HG02981 (cell line): ENCODE measurements at regions not wholly inside any gene's neighbourhood (a gene's known extent, or its start where the extent isn't known, plus 50 kb on each side); places are given as distances from the start of the nearest gene placed in this dataset.

ENCODE experiments used
- ATAC-seq: cut with Tn5 transposase; IDR thresholded peaks from one replicate; pipeline ENCODE4 v1.9.1; 2021; ENCODE audit warnings: mild to moderate bottlenecking, moderate library complexity; ENCODE audit not compliant: unreplicated experiment

DNA sequence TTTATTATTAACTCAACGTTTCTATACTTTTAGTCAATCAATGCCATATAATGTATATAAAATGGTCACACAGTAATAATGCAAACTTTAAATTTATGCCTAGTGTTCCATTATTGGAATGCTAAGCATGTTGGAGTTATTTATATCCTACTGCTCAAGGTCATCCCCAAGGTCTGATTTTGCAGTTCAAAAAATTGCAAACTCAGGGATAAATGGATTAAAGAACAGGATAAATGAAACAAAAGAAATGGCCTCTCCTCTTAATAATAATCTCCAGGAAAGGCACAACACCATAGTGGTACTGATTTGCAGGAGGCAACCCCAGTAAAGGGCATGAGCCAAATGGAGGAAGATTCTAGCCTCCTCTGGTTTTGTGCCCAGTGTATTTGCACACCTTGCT is 436.4 kb downstream of the EPHA4 start:
- no peak for ATAC-seq

GRCh38 chr2:221137385-221137784 is 434.7 kb downstream of the EPHA4 start:
- ATAC-seq: no peak

DNA sequence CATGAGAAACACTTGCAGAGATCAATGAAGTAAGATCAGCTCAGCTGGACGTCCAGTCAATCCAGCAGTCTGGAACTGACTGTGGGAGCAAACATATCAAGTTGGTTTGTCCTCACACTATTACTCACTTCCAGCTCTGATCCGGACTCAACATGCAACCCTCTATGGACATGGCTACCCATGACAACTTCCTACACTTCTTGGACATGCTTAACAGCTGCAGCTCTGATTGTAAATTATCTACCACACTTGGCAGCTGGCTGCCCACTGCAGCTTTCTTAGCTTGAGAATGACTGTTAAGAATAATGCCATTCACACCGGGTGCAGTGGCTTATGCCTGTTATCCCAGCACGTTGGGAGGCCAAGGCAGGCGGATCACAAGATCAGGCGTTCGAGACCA is 429.8 kb downstream of the EPHA4 start:
- ATAC-seq: no peak

GRCh38 chr2:221143231-221143630 is 428.9 kb downstream of the EPHA4 start:
- ATAC-seq: no peak

DNA sequence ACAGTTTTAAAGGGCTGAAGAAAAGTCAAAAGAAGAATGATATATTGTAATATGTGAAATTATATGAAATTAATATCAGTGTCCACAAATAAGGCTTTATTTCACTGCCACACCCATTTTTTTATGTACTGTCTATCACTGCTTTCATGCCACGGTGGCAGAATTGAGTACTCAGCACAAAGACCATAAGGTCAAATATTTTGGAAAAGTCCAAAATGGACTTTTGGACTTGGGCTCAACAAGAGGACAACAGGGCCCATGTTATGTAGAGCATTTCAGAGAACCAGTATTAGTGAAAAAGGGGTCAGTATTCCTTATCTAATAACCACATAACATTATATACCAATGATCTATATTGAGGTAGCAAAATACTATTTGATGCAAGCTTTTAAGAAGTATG is 427.2 kb downstream of the EPHA4 start:
- no peak for ATAC-seq

DNA sequence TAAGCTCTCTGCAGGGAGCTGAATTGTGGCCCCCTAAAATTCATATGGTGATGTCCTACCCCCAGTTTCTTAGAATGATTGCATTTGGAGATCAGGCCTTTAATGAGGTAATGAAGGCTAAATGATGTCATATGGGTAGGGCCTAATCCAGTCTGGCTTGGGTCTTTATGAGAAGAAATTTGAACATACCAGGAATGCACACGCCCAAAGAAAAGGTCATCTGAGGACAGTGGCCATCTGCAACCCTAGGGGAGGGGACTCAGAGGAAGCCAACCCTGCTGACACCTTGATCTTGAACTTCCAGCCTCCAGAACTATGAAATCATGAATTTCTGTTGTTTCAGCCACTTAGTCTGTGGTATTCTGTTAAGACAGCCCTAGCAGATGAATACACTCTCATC is 426.7 kb downstream of the EPHA4 start:
- no peak for ATAC-seq

DNA sequence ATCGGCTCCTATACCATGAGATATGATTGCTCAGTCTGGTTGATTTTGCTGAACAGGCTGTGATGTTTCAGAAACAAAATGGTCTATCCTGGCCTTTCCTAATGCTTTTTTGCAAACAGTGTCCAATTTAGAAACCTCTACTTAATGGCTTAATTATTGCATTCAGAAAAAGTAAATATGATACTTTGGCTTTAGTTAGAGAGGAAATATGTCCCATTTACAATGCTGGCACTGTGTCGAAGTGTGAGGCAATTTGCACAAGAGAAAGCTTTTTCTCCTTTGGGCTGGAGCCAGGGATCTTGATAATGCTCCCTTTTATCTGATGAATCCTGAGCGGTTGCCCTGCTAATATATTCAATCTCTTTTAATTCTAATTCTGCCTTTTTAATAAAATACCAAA is 418.9 kb downstream of the EPHA4 start:
- no peak for ATAC-seq

- no peak for ATAC-seq
These were observed 417.9 kb downstream of the EPHA4 start for GRCh38 chr2:221154176-221154575.

DNA sequence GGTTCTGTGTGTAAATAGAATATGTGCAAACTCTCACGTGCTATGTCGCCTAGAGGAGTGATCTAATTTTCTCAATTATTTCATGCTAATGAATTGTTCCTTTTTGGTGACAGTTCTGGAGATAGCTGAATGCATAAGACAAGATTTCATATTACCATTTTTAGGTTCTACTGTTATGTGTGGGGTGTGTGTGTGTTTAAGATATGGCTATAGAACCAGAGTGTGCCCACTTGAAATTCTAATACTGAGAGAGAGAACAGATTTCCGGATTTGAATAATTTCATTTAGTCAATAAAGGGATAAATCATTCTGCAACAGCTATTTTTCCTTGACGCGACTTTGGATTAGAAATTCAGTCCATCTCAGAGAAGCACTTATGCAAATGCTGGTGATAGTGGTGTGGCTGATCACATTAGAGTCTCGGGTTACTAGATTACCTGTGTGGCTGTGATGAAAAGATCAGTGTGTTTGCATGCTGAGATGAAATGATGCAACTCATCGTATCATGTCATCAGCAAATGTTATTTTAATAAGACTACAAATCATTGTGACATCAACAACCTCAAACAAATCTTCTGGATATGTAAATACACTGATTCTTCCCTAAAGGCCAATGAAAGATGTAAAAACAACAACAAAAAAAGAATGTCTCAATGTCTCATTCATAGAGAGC is 415.9 kb downstream of the EPHA4 start:
- no peak for ATAC-seq

GRCh38 chr2:221161186-221161585 is 410.9 kb downstream of the EPHA4 start:
- ATAC-seq: no peak

DNA sequence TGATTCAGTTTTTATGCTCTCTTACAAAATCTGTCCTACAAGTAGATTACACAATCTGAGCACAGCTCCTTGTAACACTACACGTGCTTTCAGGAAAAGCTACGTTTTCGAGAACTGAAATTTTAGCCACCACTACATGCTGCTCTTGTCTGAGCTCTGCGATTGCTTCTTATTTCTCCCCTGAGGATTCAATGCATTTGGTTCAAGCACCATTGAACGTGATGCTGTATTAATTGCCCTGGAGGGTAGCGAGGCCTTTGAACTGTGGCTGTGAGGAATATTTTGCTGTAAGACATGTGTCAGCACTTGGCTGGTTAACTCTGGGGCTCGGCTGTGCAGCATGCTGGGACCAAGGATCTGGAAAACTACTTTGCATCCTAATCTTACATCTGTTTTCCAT is 405.8 kb downstream of the EPHA4 start:
- no peak for ATAC-seq

GRCh38 chr2:221167561-221167960 is 404.5 kb downstream of the EPHA4 start:
- ATAC-seq: no peak

GRCh38 chr2:221169724-221170123 is 402.4 kb downstream of the EPHA4 start:
- ATAC-seq: no peak

DNA sequence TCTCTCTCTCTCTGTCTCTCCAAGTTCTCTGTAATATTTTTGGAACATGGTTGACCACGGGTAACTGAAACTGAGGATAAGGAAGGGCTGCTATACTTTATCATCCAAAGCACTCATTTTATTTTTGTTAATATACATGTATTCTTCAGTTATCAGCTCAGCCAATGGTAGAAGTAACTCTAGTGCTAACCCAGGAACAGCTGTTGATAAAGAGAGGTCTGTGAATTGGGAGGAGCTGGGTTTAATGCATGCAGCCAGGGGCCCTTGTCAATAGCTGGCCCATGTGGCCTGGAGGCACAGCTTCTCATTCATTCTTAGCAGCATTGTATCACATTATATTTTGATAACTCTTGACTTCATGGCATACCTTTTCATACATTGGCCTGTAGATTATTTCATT is 401.6 kb downstream of the EPHA4 start:
- ATAC-seq: no peak

- ATAC-seq: no peak
These were observed 395.4 kb downstream of the EPHA4 start for GRCh38 chr2:221176667-221177066.

GRCh38 chr2:221178139-221178538 is 394.0 kb downstream of the EPHA4 start:
- no peak for ATAC-seq

DNA sequence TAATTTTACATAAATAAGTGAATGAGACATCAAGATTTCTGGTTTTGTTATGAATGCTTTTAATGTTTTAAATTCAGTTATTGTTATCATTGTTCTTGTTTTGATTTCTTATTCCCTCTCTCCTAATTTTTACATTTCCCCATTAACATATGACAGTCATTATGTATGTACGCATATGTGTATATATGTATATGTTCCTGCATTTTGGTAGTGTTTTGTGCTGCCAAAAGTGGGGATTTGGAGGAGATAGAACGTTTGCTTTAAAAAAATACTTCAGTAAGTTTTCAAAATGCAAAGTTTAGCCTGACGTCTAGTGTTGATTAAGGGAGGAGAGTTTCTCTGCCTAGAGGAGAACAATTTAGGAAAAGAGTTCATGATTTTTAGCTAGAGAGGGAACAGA is 385.2 kb downstream of the EPHA4 start:
- no peak for ATAC-seq

- ATAC-seq: no peak
These were observed 382.6 kb downstream of the EPHA4 start for GRCh38 chr2:221189431-221190067.

- no peak for ATAC-seq
These were observed 376.3 kb downstream of the EPHA4 start for GRCh38 chr2:221195829-221196228.

GRCh38 chr2:221197225-221197856 is 374.8 kb downstream of the EPHA4 start:
- no peak for ATAC-seq

- ATAC-seq: no peak
These were observed 373.8 kb downstream of the EPHA4 start for GRCh38 chr2:221198309-221198708.

GRCh38 chr2:221200184-221200839 is 371.8 kb downstream of the EPHA4 start:
- ATAC-seq: no peak
